Endothelial cell of umbilical vein (primary cell): ENCODE measurements at regions not wholly inside any gene's neighbourhood (a gene's known extent, or its start where the extent isn't known, plus 50 kb on each side); places are given as distances from the start of the nearest gene placed in this dataset.

ENCODE experiments used
- BruUV-seq: library from RNA; stranded (reverse); fragments of 400-500 nt; replicated peaks from 2 replicates; lab custom pipeline; 2021; lab: Mats Ljungman, UMichigan
- CTCF ChIA-PET: fragments of 300-600, 350-600 bp; sonication (Branson Sonifier 250); formaldehyde crosslinking; loops from one replicate; lab custom pipeline; 2021; ENCODE audit warnings: antibody characterized with exemption, inconsistent platforms; lab: Charles Lee
- POLR2A ChIA-PET: fragments of 300-600, 350-600 bp; sonication (Branson Sonifier 250); formaldehyde crosslinking; loops from one replicate; lab custom pipeline; 2021; ENCODE audit warnings: antibody characterized with exemption, inconsistent platforms; lab: Charles Lee
- DNase-seq: peaks from one replicate; pipeline ENCODE4 v3.0.0-alpha.2; 2011; ENCODE audit warnings: low read depth, low spot score
- FAIRE-seq: peaks from 2 replicates; lab custom pipeline; 2011; peaks lifted over from hg19 to GRCh38; lab: Jason Lieb, UNC
- H2AFZ ChIP-seq: 2 replicates; pipeline ENCODE4 v1.6.0; 2012; ENCODE audit warnings: low read depth, low read length, control low read depth, inconsistent platforms
- H3K27ac ChIP-seq: 2 replicates; pipeline ENCODE4 v1.5.1; 2011; ENCODE audit warnings: low read depth, mild to moderate bottlenecking, control low read depth, low read length, moderate library complexity; ENCODE audit not compliant: insufficient read depth
- H3K27me3 ChIP-seq, 2 experiments: 2 replicates each; pipeline versions ENCODE4 v1.6.0 to v1.6.1; 2011; ENCODE audit warnings: low read length in 2 of 2, mixed read lengths in 1 of 2; ENCODE audit not compliant: control insufficient read depth in 2 of 2, insufficient read depth in 2 of 2
- H3K36me3 ChIP-seq, 2 experiments: 2 replicates in 1 of 2; 3 replicates in 1 of 2; pipeline ENCODE4 v1.5.1; 2011; ENCODE audit warnings: low read length in 2 of 2, mild to moderate bottlenecking in 1 of 2, moderate library complexity in 1 of 2; ENCODE audit not compliant: control insufficient read depth in 2 of 2, insufficient read depth in 2 of 2; ENCODE audit errors: extremely low read depth in 1 of 2
- H3K4me1 ChIP-seq: 3 replicates; pipeline ENCODE4 v1.5.1; 2011; ENCODE audit warnings: mild to moderate bottlenecking, low read length; ENCODE audit not compliant: control insufficient read depth, insufficient read depth; ENCODE audit errors: extremely low read depth
- H3K4me2 ChIP-seq: 2 replicates; pipeline ENCODE4 v1.6.1; 2011; ENCODE audit warnings: low read length, control low read depth, mixed read lengths; ENCODE audit not compliant: insufficient read depth
- H3K4me3 ChIP-seq, 3 experiments: fragments of 200-600 bp in 1 of 3; sonication (generic), shearing (Covaris generic) in 1 of 3; replicated peaks in 1 of 3; 2 replicates each; pipeline ENCODE4 v1.5.1; 2011 to 2016; ENCODE audit warnings: control low read depth in 3 of 3, low read length in 3 of 3, mild to moderate bottlenecking in 2 of 3, inconsistent platforms in 1 of 3, low read depth in 1 of 3, moderate library complexity in 1 of 3; ENCODE audit not compliant: insufficient read depth in 1 of 3
- H3K79me2 ChIP-seq: 2 replicates; pipeline ENCODE4 v1.6.0; 2012; ENCODE audit warnings: low read length, inconsistent platforms; ENCODE audit not compliant: control insufficient read depth, insufficient read depth
- H3K9ac ChIP-seq: replicated peaks from 2 replicates; pipeline ENCODE3; 2011; ENCODE audit warnings: low read length, control low read depth; ENCODE audit not compliant: insufficient read depth; ENCODE audit errors: extremely low read depth
- H3K9me1 ChIP-seq: replicated peaks from 3 replicates; pipeline ENCODE4 v1.6.0; 2011; ENCODE audit warnings: mild to moderate bottlenecking, low read length; ENCODE audit not compliant: control insufficient read depth, insufficient read depth; ENCODE audit errors: extremely low read depth
- H3K9me3 ChIP-seq: replicated peaks from 2 replicates; pipeline ENCODE4 v1.5.1; 2012; ENCODE audit warnings: low read length, inconsistent platforms; ENCODE audit not compliant: control insufficient read depth, insufficient read depth
- H4K20me1 ChIP-seq: replicated peaks from 2 replicates; pipeline ENCODE3; 2011; ENCODE audit warnings: mild to moderate bottlenecking, low read length; ENCODE audit not compliant: control insufficient read depth, insufficient read depth; ENCODE audit errors: extremely low read depth
- EZH2 ChIP-seq: IDR thresholded peaks from 2 replicates; pipeline ENCODE4 v1.6.1; 2012; ENCODE audit warnings: borderline replicate concordance, low read depth, mild to moderate bottlenecking, moderate library complexity, low read length, inconsistent platforms; ENCODE audit not compliant: severe bottlenecking
- FOS ChIP-seq: IDR thresholded peaks from 2 replicates; pipeline ENCODE4 v1.6.1; 2011; ENCODE audit warnings: mild to moderate bottlenecking, low read length, moderate library complexity, borderline replicate concordance; ENCODE audit not compliant: insufficient read depth
- GATA2 ChIP-seq: IDR thresholded peaks from 2 replicates; pipeline ENCODE4 v1.7.0; 2011; ENCODE audit warnings: low read depth, mild to moderate bottlenecking, moderate library complexity, mixed read lengths, low read length; ENCODE audit not compliant: insufficient read length, insufficient read depth
- JUN ChIP-seq: IDR thresholded peaks from 2 replicates; pipeline ENCODE4 v1.6.1; 2011; ENCODE audit warnings: borderline replicate concordance, low read depth; ENCODE audit not compliant: insufficient read length, insufficient read depth
- MYC ChIP-seq: IDR thresholded peaks from one replicate; pipeline ENCODE4 v1.6.1; 2011; ENCODE audit warnings: mild to moderate bottlenecking, low read depth, low read length
- POLR2A ChIP-seq: IDR thresholded peaks from 2 replicates; pipeline ENCODE4 v1.6.1; 2012; ENCODE audit warnings: low read depth, mild to moderate bottlenecking, control low read depth, low read length
- POLR2AphosphoS5 ChIP-seq: IDR thresholded peaks from 2 replicates; pipeline ENCODE4 v1.6.1; 2012; ENCODE audit warnings: low read depth, mild to moderate bottlenecking, control low read depth, low read length, moderate library complexity; ENCODE audit not compliant: insufficient read depth
- dilution Hi-C: fragments of 300-500 bp; cut with MboI; formaldehyde crosslinking; loops from one replicate; pipeline ENCODE4 v1.15.0; 2019; ENCODE audit warnings: low sequenced_read_pairs; ENCODE audit not compliant: extremely low pct_ligation_motif_present
- intact Hi-C: fragments of 100-400 bp; cut with micrococcal nuclease; formaldehyde crosslinking; loops from one replicate; pipeline ENCODE4 v1.10.0; 2022
- TF ChIP-seq, protein P1 (sequence below), 2 donors: IDR thresholded peaks; 1 replicate in 1 of 2; 2 replicates in 1 of 2; pipeline ENCODE4 v1.5.1; 2011; ENCODE audit warnings: low read length in 2 of 2, mild to moderate bottlenecking in 2 of 2, moderate library complexity in 2 of 2, control low read depth in 1 of 2, inconsistent platforms in 1 of 2, low read depth in 1 of 2; ENCODE audit not compliant: insufficient read depth in 1 of 2; ENCODE audit errors: extremely low read depth in 1 of 2
- TF ChIP-seq, protein P2 (sequence below): IDR thresholded peaks from 2 replicates; pipeline ENCODE4 v1.6.1; 2011; ENCODE audit not compliant: insufficient read depth, insufficient read length

DNA sequence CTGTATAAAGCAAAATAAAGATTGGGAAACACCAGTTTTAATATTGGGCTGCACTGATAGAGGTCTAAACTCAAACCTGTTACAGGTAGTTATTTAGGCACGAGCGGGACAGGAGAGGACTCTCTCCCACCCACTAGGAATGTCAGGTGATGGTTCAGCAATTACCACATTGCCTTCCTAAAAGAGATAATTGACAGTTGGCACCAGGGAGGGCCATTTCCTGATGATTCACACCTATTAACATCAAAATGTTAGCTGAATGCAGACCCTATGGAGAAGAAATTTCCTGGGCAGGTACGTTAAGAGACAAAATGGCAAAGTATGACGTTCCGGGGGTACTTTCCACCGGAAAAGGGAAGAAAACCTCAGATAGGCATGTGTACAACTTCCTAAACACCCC lies 272.6 kb downstream of the SDHAF3 start:
- H3K9ac ChIP-seq = no peak overlapping the region
- H3K4me1 ChIP-seq = no peaks in the 10 kb centered on the region
- H3K9me1 ChIP-seq = no peaks in the 10 kb centered on the region
- BruUV-seq = no TSS peak
- H3K36me3 ChIP-seq = no peaks in the 10 kb centered on the region
- dilution Hi-C loops = no loop called here
- DNase-seq (no peak), FAIRE-seq (no peak)
- H4K20me1 ChIP-seq = no peaks in the 10 kb centered on the region
- H3K27ac ChIP-seq = no peak overlapping the region
- H3K27me3 ChIP-seq = no peaks in the 10 kb centered on the region
- TF ChIP-seq POLR2A (no peak), POLR2AphosphoS5 (no peak), GATA2 (no peak), JUN (no peak), FOS (no peak), MYC (no peak), EZH2 (no peak)
- TF ChIP-seq, protein P1, sequence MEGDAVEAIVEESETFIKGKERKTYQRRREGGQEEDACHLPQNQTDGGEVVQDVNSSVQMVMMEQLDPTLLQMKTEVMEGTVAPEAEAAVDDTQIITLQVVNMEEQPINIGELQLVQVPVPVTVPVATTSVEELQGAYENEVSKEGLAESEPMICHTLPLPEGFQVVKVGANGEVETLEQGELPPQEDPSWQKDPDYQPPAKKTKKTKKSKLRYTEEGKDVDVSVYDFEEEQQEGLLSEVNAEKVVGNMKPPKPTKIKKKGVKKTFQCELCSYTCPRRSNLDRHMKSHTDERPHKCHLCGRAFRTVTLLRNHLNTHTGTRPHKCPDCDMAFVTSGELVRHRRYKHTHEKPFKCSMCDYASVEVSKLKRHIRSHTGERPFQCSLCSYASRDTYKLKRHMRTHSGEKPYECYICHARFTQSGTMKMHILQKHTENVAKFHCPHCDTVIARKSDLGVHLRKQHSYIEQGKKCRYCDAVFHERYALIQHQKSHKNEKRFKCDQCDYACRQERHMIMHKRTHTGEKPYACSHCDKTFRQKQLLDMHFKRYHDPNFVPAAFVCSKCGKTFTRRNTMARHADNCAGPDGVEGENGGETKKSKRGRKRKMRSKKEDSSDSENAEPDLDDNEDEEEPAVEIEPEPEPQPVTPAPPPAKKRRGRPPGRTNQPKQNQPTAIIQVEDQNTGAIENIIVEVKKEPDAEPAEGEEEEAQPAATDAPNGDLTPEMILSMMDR (IDR thresholded peaks at IDR 0.05; ENCODE audit: extremely low read depth in 1 of 2, insufficient read depth in 1 of 2, low read depth in 1 of 2, low read length in 2 of 2) = no peak
- TF ChIP-seq, protein P2, sequence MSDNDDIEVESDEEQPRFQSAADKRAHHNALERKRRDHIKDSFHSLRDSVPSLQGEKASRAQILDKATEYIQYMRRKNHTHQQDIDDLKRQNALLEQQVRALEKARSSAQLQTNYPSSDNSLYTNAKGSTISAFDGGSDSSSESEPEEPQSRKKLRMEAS = no peak
- H2AFZ ChIP-seq = no peak overlapping the region
- CTCF ChIA-PET = no interaction called here
- peaks cover 2% of the 10 kb centered on the region for H3K9me3 ChIP-seq
- H3K4me3 ChIP-seq = no peak overlapping the region
- intact Hi-C loops = no loop called here
- H3K4me2 ChIP-seq = no peak overlapping the region
- POLR2A ChIA-PET = no interaction called here
- no peaks in the 10 kb centered on the region for H3K79me2 ChIP-seq
